ENCODE measurements at regions not wholly inside any gene's neighbourhood (a gene's known extent, or its start where the extent isn't known, plus 50 kb on each side); places are given as distances from the start of the nearest gene placed in this dataset.

DNA sequence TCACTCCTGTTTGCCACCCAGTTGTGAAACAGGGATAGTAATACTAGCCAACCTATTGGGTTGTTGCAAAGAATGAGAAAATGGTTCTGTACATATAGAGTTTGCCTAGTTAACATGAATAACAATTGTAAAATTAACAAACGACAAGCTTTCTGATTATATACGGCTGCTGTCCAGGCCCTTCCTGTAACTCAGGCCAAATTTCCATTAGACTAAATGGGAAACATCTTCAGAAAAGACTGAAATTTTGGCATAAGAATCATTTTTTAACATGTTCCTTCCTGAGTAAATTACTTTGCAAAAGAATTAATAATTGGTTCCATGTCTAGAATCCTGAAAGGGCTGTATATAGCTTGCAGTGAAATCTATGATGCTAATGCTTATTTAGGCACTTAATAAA, 117.7 kb upstream of the SATB2 start:
- no peaks in the 10 kb centered on the region for H3K9me3 ChIP-seq (ENCODE audit: control extremely low read depth in 1 of 3, control insufficient read depth in 2 of 3, insufficient read depth in 1 of 3, low read length in 2 of 3)
- H3K27me3 ChIP-seq (replicated peaks in 1 of 4; ENCODE audit: control extremely low read depth in 1 of 4, control insufficient read depth in 3 of 4, insufficient read depth in 4 of 4, low read length in 3 of 4), result no peaks in the 10 kb centered on the region
- H2AFZ ChIP-seq (ENCODE audit: insufficient read depth, low read depth, low read length, poor library complexity, severe bottlenecking), result no peak overlapping the region
- no peaks in the 10 kb centered on the region for H3K36me3 ChIP-seq (replicated peaks in 1 of 2; ENCODE audit: control extremely low read depth in 1 of 2, control insufficient read depth in 1 of 2, extremely low read depth in 1 of 2, insufficient read depth in 2 of 2, low read length in 1 of 2)
- no peaks in the 10 kb centered on the region for H3K79me2 ChIP-seq (ENCODE audit: control insufficient read depth, insufficient read depth, low read length)
- ChIA-PET POLR2A (no interaction called here), CTCF (no interaction called here)
- Mint-ChIP-seq H3K9me3 (ENCODE audit: insufficient read depth) (no peaks in the 10 kb centered on the region), H3K27ac (no peak overlapping the region), H3K27me3 (peaks cover 8% of the 10 kb centered on the region), H3K4me3 (no peak overlapping the region), H3K4me1 (no peaks in the 10 kb centered on the region)
- no peak overlapping the region for H3K4me3 ChIP-seq (ENCODE audit: control extremely low read depth in 1 of 5, extremely low read depth in 1 of 5, insufficient read depth in 1 of 5, low read depth in 2 of 5, low read length in 4 of 5)
- DNase-seq (no peak), ATAC-seq (ENCODE audit: low read depth) (no peak)
- H4K20me1 ChIP-seq (ENCODE audit: control insufficient read depth, insufficient read depth, low read length, poor library complexity, severe bottlenecking), result no peaks in the 10 kb centered on the region
- no peak overlapping the region for H3K9ac ChIP-seq (ENCODE audit: low read length)
- no CpG with 5 or more reads among the region's 2 CpGs for WGBS (ENCODE audit: insufficient coverage)
- H3K27ac ChIP-seq (ENCODE audit: low read length in 2 of 2), result no peak overlapping the region
- no peaks in the 10 kb centered on the region for H3K4me1 ChIP-seq (ENCODE audit: control insufficient read depth in 2 of 2, insufficient read depth in 2 of 2, low read length in 2 of 2)
- no peak overlapping the region for H3K4me2 ChIP-seq (replicated peaks; ENCODE audit: low read depth, low read length, poor library complexity, severe bottlenecking)
- no peak for TF ChIP-seq EZH2 (IDR thresholded peaks at IDR 0.05; ENCODE audit: borderline replicate concordance, insufficient read depth, low read depth, low read length, poor library complexity, severe bottlenecking)
- TF ChIP-seq, protein P1, sequence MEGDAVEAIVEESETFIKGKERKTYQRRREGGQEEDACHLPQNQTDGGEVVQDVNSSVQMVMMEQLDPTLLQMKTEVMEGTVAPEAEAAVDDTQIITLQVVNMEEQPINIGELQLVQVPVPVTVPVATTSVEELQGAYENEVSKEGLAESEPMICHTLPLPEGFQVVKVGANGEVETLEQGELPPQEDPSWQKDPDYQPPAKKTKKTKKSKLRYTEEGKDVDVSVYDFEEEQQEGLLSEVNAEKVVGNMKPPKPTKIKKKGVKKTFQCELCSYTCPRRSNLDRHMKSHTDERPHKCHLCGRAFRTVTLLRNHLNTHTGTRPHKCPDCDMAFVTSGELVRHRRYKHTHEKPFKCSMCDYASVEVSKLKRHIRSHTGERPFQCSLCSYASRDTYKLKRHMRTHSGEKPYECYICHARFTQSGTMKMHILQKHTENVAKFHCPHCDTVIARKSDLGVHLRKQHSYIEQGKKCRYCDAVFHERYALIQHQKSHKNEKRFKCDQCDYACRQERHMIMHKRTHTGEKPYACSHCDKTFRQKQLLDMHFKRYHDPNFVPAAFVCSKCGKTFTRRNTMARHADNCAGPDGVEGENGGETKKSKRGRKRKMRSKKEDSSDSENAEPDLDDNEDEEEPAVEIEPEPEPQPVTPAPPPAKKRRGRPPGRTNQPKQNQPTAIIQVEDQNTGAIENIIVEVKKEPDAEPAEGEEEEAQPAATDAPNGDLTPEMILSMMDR (IDR thresholded peaks at IDR 0.05), result no peak
- intact Hi-C loops (cut with micrococcal nuclease), result no loop called here

DNA sequence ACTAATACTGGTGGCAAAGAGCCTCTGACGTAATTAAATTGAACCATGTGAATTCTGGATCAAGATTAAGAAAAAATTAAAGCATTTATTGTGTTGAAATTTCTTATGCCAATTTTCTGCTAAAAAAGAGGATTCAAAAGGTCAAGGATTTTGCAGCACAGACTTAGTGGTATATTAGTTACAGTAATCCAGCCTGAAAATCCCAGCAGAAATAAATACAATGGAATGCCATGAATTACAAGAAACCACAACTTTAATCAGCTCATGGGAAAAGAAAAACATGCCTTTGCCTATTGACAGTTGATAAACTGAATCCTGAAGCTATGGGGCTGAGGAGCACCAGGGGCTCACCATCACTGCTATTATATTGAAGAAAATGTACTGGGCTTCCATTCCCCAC, 114.8 kb upstream of the SATB2 start:
- no peak overlapping the region for H3K4me3 ChIP-seq (ENCODE audit: control extremely low read depth in 1 of 5, extremely low read depth in 1 of 5, insufficient read depth in 1 of 5, low read depth in 2 of 5, low read length in 4 of 5)
- Mint-ChIP-seq H3K4me3 (no peak overlapping the region), H3K4me1 (no peaks in the 10 kb centered on the region), H3K9me3 (ENCODE audit: insufficient read depth) (no peaks in the 10 kb centered on the region), H3K27me3 (peaks cover 9% of the 10 kb centered on the region), H3K27ac (no peak overlapping the region)
- intact Hi-C loops (cut with micrococcal nuclease), result no loop called here
- no peaks in the 10 kb centered on the region for H3K4me1 ChIP-seq (ENCODE audit: control insufficient read depth in 2 of 2, insufficient read depth in 2 of 2, low read length in 2 of 2)
- no peak overlapping the region for H2AFZ ChIP-seq (ENCODE audit: insufficient read depth, low read depth, low read length, poor library complexity, severe bottlenecking)
- no peaks in the 10 kb centered on the region for H3K36me3 ChIP-seq (replicated peaks in 1 of 2; ENCODE audit: control extremely low read depth in 1 of 2, control insufficient read depth in 1 of 2, extremely low read depth in 1 of 2, insufficient read depth in 2 of 2, low read length in 1 of 2)
- H3K79me2 ChIP-seq (ENCODE audit: control insufficient read depth, insufficient read depth, low read length), result no peaks in the 10 kb centered on the region
- H3K4me2 ChIP-seq (replicated peaks; ENCODE audit: low read depth, low read length, poor library complexity, severe bottlenecking), result no peak overlapping the region
- no peaks in the 10 kb centered on the region for H4K20me1 ChIP-seq (ENCODE audit: control insufficient read depth, insufficient read depth, low read length, poor library complexity, severe bottlenecking)
- no CpG with 5 or more reads among the region's 1 CpG for WGBS (ENCODE audit: insufficient coverage)
- no peak overlapping the region for H3K9ac ChIP-seq (ENCODE audit: low read length)
- H3K27me3 ChIP-seq (replicated peaks in 1 of 4; ENCODE audit: control extremely low read depth in 1 of 4, control insufficient read depth in 3 of 4, insufficient read depth in 4 of 4, low read length in 3 of 4), result no peaks in the 10 kb centered on the region
- H3K27ac ChIP-seq (ENCODE audit: low read length in 2 of 2), result no peak overlapping the region
- ChIA-PET POLR2A (no interaction called here), CTCF (no interaction called here)
- DNase-seq, result no peak
- ATAC-seq (ENCODE audit: low read depth), result no peak
- TF ChIP-seq EZH2 (IDR thresholded peaks at IDR 0.05; ENCODE audit: borderline replicate concordance, insufficient read depth, low read depth, low read length, poor library complexity, severe bottlenecking), result no peak
- TF ChIP-seq, protein P1 (IDR thresholded peaks at IDR 0.05), result no peak
- no peaks in the 10 kb centered on the region for H3K9me3 ChIP-seq (ENCODE audit: control extremely low read depth in 1 of 3, control insufficient read depth in 2 of 3, insufficient read depth in 1 of 3, low read length in 2 of 3)

Measured in B cell (primary cell).